RCC 7860 (cell line): ENCODE measurements at regions not wholly inside any gene's neighbourhood (a gene's known extent, or its start where the extent isn't known, plus 50 kb on each side); places are given as distances from the start of the nearest gene placed in this dataset.
"Not testable (repeated sequence)": the region's sequence is repeated elsewhere in the genome, so short reads cannot be mapped to it uniquely, and the experiment has no call there.

ENCODE experiments used
- DNase-seq: peaks from one replicate; pipeline ENCODE4 v3.0.0-alpha.2; 2015; ENCODE audit warnings: low spot score
- FAIRE-seq: peaks from 2 replicates; lab custom pipeline; 2012; peaks lifted over from hg19 to GRCh38; lab: Jason Lieb, UNC

DNA sequence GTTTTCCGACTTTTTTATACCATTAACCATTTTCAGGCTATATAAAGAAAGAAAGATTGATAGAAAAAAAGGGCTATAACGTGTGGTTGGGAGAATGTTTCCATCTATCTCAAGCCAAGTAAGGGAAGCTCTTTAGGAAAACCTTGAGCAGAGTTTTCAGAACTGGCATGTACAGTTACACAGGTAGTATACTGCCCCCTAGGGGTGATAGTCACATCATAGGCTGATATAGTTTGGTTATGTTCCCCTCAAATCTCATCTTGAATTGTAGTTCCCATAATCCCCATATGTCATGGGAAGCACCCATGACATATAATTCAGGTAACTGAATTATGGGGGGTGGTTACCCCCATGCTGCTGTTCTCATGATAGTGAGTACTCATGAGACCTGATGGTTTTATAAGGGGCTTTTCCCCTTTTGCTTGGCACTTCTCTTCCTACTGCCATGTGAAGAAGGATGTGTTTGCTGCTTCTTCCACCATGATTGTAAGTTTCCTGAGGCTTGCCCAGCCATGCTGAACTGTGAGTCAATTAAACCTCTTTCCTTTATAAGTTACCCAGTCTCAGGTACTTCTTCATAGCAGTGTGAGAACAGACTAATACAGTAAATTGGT, 186.8 kb downstream of the TMA16 start:
- FAIRE-seq: no peak
- no peak for DNase-seq

DNA sequence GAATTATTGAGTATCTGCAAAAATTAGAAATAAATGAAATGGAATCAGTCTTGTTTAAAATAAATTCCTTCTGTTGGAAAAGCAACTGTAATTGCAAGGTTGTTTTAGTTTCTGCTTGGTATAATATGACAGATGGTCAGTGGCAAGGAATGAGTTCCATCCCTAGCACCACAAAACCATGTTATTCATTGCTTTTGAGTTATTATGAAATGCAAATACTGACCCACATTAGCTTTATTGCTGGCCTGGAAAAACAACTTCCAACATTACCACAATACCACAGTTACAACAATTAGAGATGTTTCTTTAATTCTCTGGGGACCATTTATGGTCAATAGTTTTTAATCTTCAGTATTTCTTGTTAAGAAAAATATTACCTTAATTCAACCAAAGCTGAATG, 194.4 kb downstream of the TMA16 start:
- FAIRE-seq (no peak), DNase-seq (no peak)

DNA sequence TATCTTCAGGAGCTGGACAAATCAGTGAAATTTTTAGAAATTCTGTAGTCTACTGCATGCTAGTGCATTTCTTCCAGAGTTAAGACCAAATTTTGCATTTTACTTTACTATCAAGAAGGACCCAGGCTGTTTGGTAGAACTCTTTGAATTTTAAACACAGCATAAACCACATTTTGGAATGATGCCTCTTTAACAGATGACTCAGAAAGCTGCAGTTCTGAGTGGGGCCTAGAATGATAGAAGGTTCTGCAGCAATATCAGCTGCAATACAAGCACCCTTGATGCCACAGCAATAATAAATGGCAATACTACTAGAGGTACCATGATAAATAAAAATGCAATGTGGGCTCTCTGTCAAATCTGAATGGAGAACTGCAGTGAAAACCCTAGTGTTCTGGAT, 198.7 kb downstream of the TMA16 start:
- FAIRE-seq: no peak
- no peak for DNase-seq

DNA sequence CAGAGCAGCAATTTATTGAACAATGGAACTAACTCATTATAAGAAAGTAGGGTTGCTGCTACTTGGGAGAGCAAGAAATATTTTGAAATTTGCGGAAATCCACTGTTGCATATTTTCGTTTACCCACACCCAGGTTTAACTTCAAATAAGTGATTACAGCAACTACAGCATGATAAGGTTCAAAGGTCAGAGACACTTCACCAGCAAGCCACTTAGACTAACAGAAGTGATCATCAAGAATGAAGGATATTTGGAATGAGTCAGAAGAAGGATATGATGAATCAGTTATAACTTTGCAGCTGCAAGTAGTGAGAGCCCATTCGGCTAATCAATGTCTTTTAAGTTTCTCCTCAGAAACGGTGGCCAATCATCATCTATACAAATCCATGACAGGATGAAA, 199.3 kb downstream of the TMA16 start:
- peak; percentile 60 for DNase-seq
- peak; percentile 74 for FAIRE-seq

DNA sequence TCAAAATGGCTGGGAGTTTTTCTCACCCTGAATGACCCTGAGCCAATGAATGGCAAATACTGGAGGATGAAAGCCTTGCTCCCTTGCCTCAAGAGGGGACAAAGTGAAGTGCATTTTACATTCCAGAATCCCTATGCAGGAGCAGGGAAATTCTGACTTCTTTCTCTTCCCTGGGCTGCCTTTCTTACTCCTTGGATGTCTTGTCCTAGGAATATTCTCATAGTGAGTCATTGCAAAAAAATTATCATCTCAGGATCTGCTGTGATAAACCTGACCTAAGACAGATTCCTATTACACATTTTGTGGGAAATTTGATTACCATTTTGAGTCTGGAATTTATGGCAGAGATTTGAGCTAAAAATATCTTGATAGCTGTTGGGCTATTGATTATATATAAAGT, 199.9 kb downstream of the TMA16 start:
- FAIRE-seq (peak; percentile 81), DNase-seq (peak; percentile 82)

DNA sequence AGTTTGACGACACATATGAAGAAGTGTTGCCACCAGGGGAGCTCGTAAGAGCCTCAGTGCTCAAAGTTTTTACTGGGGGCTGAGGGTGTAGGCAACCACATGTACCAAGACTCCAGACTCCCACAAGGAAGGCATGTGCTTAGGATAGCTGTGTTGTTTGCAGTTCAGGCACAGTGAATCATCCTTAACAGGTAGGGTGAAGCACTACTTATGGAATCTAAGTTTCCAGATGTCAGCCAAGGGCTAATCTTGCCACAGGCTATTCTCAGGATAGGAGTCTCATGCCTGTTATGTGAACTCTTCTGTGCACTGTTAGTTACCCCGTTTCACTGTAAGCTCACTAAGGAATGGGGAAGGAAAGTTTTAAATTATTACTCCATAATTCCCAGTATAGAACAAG, 202.6 kb downstream of the TMA16 start:
- DNase-seq: peak; percentile 32

DNA sequence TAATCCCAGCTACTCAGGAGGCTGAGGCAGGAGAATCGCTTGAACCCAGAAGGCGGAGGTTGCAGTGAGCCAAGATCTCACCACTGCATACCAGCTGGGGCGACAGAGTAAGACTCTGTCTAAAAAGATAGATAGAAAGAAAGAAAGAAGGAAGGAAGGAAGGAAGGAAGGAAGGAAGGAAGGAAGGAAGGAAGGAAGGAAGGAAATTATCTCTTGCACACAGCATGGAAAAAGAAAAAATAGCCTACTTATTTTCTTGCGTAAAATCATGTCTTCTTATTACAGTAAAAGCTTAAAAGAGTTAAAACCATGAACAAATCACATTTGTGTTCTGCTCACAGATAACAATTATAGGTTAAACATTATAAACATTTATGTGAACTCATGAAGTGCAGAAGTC, 205.9 kb downstream of the TMA16 start:
- not testable (repeated sequence) for DNase-seq, FAIRE-seq

More for the DNA sequence above, 202.6 kb downstream of the TMA16 start:
- no peak for FAIRE-seq

DNA sequence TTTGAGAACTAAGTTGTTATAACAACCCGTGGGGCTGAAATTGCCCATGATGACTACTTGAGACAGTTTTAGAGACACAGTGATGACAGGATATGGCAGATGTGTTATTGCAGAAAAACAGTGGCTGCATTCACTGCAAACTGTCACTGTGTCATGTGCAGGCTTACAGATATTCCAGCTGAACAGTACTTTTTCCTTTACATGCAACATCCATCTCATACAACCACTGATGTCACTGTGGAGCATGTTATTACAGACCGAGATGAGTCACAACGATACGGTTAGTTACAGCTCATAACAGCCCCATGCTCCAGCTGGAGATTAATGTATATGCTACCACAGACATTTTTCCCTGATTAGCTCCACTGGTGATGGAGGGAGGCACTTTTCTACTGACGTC, 207.4 kb downstream of the TMA16 start:
- DNase-seq (peak; percentile 72), FAIRE-seq (peak; percentile 58)

DNA sequence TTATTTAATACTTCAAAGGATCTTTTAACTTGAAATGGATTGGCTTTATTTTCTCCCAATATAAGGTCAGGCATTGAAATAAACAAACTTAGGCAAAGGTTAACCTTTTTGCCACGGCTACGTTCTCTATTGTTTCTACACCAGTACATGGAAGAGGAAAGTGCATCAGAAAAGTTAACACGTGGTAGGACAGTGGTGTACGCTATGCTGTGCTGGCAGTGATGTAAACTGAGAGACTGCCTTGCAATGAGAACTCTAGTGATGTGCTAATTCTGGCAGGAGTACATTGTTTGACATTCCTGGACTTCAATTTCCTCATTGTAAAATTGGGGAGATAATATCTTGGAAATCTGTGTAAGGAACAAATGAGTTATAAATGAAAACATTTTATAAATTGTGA, 208.2 kb downstream of the TMA16 start:
- FAIRE-seq: no peak
- no peak for DNase-seq

DNA sequence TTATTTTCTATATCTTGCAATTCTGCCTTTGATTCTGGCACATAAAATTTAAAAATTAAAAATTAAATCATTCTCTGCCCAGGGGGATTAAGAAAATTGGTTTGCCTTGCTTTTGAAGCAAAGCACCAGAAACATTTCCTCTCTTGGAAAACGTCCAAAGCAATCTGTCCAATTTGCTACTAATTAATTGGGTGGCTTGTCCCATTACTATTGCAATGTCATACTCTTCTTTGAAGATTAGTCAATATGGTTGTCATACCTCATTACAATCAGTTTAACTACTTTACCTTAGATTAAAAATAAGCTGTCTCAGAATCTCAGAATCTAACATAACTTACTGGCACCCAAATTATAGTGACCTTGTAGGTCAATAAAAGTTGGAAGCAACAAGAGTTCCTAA, 208.8 kb downstream of the TMA16 start:
- no peak for DNase-seq
- no peak for FAIRE-seq

DNA sequence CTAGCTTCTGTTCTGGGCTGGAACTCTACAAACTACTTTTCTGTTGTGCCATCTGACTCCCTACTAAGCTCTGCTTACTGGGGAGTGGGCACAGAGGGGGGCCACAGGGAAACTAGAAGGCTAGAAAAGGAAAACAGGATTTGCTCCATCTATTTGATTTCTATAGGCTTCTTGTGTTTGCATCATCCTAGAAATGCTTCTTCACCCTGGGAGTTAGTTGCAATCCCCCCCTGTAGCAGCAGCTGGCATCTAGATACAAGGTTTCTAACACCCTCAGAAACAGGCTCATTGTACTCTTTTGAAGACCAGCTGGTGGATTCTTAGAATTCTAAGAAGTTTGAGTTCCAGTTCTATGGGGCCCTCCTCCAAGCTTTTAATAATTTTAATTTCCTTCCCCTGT, 213.4 kb downstream of the TMA16 start:
- FAIRE-seq: no peak
- no peak for DNase-seq

DNA sequence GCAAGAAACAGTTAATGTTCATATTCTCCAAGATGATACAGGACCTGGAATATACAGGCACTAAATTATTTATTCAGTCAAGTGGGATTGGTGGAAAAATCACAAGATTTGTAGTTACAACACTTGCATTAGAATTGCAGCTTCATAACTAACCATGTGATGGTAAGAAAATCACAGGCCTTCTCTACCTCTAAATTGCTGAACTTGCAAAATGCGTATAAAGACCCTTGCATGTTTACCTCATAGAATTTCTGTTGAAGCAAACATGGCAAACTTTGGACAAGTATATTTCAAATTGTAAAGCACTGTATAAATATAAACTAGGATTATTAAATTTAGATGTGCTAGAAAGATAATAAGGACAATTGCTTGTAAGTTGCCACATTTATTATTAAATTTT, 215.1 kb downstream of the TMA16 start:
- DNase-seq (no peak), FAIRE-seq (no peak)

DNA sequence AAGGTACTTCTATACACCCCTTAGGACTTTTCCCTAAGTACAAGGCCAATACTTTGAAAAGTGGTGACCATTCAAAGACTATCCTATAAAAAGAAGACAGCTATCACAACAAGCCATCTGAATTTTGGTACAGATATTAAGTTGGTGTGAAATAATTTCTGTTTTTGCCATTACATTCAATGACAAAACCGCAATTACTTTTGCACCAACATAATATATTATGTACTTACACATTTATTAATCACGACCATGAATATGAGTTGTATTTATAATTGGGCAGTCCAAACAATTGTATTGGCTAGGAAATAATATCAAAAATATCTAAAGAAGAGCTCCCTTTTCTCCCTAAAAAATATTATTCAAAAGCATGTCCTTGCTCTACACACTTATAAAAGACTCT, 215.7 kb downstream of the TMA16 start:
- no peak for FAIRE-seq

DNA sequence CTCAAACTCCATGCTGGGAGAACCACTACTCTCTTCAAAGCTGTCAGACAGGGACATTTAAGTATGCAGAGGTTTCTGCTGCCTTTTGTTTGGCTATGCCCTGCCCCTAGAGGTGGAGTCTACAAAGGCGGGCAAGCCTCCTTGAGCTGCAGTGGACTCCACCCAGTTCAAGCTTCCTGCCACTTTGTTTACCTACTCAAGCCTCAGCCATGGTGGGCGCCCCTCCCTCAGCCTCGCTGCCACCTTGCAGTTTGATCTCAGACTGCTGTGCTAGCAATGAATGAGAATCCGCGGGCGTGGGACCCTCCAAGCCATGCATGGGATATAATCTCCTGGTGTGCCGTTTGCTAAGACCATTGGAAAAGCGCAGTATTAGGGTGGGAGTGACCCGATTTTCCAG, 230.0 kb downstream of the TMA16 start:
- not testable (repeated sequence) for DNase-seq, FAIRE-seq

More for the DNA sequence above, 215.7 kb downstream of the TMA16 start:
- no peak for DNase-seq

DNA sequence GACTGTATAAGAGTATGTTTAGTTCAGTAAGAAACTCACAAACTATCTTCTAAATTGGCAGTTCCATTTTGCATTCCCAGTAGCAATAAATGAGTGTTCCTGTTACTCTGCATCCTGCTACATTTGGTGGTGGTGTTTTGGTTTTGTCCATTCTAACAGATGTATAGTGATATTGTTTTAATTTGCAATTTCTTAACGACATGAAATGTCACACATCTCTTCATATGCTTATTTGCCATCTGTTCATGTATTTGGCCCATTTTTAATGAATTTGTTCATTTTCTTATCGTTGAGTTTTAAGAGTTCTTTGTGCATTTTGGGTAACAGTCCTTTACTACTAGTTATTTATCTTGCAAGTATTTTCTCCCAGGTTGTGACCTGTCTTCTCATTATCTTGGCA, 232.2 kb downstream of the TMA16 start:
- DNase-seq: no peak
- FAIRE-seq: no peak

DNA sequence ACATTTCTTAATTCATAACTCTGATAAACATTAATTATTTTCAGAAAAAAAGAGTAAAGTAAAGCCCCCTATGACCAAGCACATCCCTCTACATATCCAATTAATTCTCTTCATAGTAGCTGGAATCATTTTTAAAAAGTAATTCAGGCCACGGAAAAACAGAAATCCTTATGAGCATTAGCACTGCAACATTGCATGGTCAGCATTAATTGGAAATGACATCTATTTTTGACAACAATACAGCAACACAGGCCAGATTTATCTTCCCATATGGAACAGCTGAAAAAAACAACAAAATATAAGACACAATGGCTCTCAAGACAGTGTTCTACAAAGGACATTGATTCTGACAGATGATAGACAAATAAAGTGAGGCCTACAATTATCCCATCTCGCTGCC, 236.6 kb downstream of the TMA16 start:
- DNase-seq (no peak), FAIRE-seq (no peak)

DNA sequence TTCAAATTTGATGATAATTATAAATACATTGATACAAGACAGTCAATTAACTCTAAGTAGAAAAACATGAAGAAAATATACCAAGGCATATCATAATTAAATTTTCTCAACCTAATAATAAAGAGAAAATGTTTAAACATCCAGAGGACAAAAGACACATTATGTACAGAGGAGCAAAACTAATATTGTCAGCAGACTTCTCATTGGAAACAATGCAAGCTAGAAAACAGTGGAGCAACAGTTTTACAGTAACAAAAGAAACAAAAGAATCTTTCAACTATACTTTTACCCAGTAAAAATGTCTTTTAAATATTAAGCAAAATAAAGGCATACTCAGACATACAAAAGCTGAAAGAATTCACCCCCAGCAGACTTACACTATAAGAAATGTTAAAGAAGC, 238.0 kb downstream of the TMA16 start:
- no peak for FAIRE-seq
- DNase-seq: no peak

DNA sequence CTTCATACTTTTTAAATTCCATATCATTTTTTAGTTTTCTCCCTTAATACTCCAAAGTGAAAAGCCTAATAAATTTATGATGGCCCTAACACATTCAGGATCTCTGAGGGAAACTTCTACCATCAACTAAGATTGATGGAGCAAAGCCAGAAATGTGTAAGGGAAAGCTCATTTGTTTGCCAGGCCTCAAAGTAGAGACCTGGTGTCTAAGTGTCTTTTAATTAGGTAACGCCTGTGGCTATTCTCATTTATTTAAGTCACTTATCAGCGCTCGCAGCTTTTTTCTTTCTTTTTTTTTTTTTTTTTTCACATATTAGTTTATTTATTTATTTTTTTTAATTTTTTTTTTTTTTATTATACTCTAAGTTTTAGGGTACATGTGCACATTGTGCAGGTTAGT, 242.4 kb downstream of the TMA16 start:
- FAIRE-seq (no peak), DNase-seq (no peak)

DNA sequence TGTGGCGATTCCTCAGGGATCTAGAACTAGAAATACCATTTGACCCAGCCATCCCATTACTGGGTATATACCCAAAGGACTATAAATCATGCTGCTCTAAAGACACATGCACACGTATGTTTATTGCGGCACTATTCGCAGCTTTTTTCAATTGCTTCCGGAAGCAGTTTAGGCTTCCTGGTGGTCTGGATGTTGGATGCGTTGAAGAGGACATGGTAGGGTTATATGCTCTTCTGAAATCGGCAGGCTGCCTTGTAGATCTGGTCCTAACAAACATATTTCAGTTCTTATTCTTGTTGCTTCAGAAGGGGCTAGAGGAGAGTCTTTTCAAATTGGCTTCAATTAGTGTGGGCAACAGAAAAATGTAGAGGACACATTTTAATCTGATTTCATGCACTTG, 243.4 kb downstream of the TMA16 start:
- DNase-seq: not testable (repeated sequence)

DNA sequence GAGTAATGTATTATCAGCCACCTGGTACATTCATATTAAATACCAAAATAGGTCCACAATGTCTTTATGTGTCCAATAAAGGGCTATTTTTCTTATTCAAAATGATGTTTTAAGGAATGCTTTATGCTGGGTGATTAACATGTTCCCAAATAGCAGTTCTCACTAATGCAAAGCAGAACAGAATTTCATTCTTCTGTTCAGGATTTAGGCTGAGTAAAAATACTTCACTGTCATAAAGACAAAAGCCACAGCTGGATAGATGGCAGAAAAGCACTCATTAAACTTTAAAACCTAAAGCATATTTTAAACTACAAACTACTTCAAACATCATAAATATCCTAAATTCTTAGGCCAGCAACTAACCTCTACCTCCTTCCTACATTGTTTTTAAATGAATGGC, 244.0 kb downstream of the TMA16 start:
- FAIRE-seq: no peak
- DNase-seq: no peak

More for the DNA sequence above, 243.4 kb downstream of the TMA16 start:
- FAIRE-seq: not testable (repeated sequence)

DNA sequence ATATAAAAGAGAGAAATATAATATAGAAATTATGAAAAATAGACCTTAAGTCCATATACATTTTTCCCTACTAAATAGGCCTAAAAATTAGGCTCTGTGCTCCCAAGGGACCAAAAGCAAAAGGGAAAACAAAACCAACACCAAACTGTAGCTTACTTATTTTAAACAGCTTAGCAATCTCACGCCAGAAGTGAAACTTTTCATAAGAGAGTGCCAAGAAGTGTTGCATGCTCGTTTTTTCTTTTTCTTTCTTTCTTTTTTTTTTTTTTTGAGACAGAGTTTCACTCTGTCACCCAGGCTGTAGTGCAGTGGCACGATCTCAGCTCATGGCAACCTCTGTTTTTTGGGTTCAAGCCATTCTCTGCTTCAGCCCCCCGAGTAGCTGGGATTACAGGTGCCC, 250.4 kb downstream of the TMA16 start:
- FAIRE-seq (no peak), DNase-seq (no peak)

DNA sequence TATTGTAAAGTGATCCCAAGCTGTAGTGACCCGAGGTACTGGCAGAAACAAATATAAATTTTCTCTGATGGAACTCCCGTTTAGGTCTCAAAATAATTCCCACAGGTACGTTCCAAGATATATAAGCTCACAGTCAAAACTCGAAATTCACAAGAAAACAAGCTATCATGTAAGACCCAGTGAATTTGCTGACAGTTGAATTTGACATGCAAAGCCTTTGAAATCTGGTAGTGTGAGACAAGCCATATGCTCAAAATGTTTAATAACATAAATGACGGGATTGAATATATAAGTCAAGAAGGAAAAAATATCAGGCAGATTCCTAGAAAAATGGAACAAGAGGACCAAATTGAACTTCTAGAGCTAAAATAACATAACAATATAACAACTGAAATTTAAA, 252.8 kb downstream of the TMA16 start:
- FAIRE-seq (no peak), DNase-seq (no peak)

DNA sequence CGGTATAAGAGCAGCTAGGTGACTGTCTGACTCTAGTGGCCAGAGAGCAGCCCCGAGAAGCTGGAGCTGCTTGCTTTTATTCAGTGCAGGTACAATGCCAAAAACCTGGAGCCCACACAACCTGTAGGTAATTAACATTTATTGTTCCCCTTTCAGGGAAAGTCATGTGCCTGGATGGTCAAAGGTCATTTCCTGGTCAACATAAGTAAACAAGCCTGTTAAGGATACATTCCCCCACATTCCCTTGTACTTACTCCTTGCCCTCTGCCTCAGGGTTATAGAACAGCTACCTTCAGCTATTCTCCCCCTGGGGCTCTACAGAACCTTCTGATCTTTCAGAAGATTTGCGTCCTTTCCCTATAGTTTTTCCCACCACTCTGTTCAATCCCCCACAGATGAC, 253.4 kb downstream of the TMA16 start:
- DNase-seq (no peak), FAIRE-seq (no peak)
